SK-N-SH (cell line): ENCODE measurements at regions not wholly inside any gene's neighbourhood (a gene's known extent, or its start where the extent isn't known, plus 50 kb on each side); places are given as distances from the start of the nearest gene placed in this dataset.

Experiments
- CTCF ChIA-PET: fragments of 300-600, 350-600 bp; formaldehyde crosslinking; extraction: SDS; loops from one replicate; lab custom pipeline; 2021; lab: Yijun Ruan, JAX
- POLR2A ChIA-PET: fragments of 350-600 bp; sonication (Branson Sonifier 250); formaldehyde crosslinking; extraction: SDS; loops from one replicate; lab custom pipeline; 2020; ENCODE audit warnings: antibody characterized with exemption, inconsistent platforms; lab: Yijun Ruan, JAX
- DNase-seq: peaks from one replicate; pipeline ENCODE4 v3.0.0; 2012
- H2AFZ ChIP-seq: fragments of 200-600 bp; sonication (generic); 2 replicates; pipeline ENCODE4 v1.8.1; 2016; ENCODE audit warnings: antibody characterized with exemption, mild to moderate bottlenecking, low read depth
- H3F3A ChIP-seq: fragments of 200-600 bp; sonication (generic); replicated peaks from 2 replicates; pipeline ENCODE3; 2016; ENCODE audit warnings: antibody characterized with exemption, mild to moderate bottlenecking; ENCODE audit not compliant: insufficient read depth
- H3K27ac ChIP-seq, 2 experiments: fragments of 200-500 bp in 1 of 2; fragments of 200-600 bp in 1 of 2; sonication (Bioruptor generic) in 1 of 2; sonication (generic), shearing (Covaris generic) in 1 of 2; 2 replicates each; pipeline versions ENCODE4 v1.5.1 to v1.6.1; 2014 to 2016; ENCODE audit warnings: low read depth in 2 of 2, inconsistent platforms in 1 of 2, low read length in 1 of 2, mild to moderate bottlenecking in 1 of 2, mixed read lengths in 1 of 2
- H3K27me3 ChIP-seq: fragments of 200-600 bp; sonication (generic), shearing (Covaris generic); 2 replicates; pipeline ENCODE4 v1.6.1; 2016; ENCODE audit warnings: mixed run types; ENCODE audit not compliant: insufficient read depth
- H3K36me3 ChIP-seq, 2 experiments: fragments of 200-500 bp in 1 of 2; fragments of 200-600 bp in 1 of 2; sonication (Bioruptor generic) in 1 of 2; sonication (generic) in 1 of 2; replicated peaks in 1 of 2; 2 replicates each; pipeline versions ENCODE3 to v1.5.1; 2014 to 2016; ENCODE audit warnings: low read length in 1 of 2, mild to moderate bottlenecking in 1 of 2; ENCODE audit not compliant: insufficient read depth in 2 of 2, control insufficient read depth in 1 of 2
- H3K4me1 ChIP-seq, 2 experiments: fragments of 200-500 bp in 1 of 2; fragments of 200-600 bp in 1 of 2; sonication (Bioruptor generic) in 1 of 2; sonication (generic), shearing (Covaris generic) in 1 of 2; 2 replicates each; pipeline versions ENCODE4 v1.5.1 to v1.6.1; 2014 to 2016; ENCODE audit warnings: low read depth in 1 of 2, low read length in 1 of 2, mixed run types in 1 of 2; ENCODE audit not compliant: insufficient read depth in 2 of 2, control insufficient read depth in 1 of 2
- H3K4me2 ChIP-seq: fragments of 200-600 bp; sonication (generic), shearing (Covaris generic); 2 replicates; pipeline ENCODE4 v1.6.1; 2017; ENCODE audit warnings: mixed run types
- H3K4me3 ChIP-seq, 2 experiments: fragments of 200-500 bp in 1 of 2; fragments of 200-600 bp in 1 of 2; sonication (Bioruptor generic) in 1 of 2; sonication (generic), shearing (Covaris generic) in 1 of 2; 2 replicates each; pipeline versions ENCODE4 v1.5.1 to v1.8.1; 2014 to 2016; ENCODE audit warnings: low read depth in 2 of 2, inconsistent platforms in 1 of 2, low read length in 1 of 2, mild to moderate bottlenecking in 1 of 2, mixed read lengths in 1 of 2, moderate library complexity in 1 of 2
- H3K79me2 ChIP-seq: fragments of 200-600 bp; sonication (generic); 2 replicates; pipeline ENCODE4 v1.8.1; 2017; ENCODE audit warnings: mild to moderate bottlenecking; ENCODE audit not compliant: insufficient read depth
- H3K9ac ChIP-seq: fragments of 200-600 bp; sonication (generic); 2 replicates; pipeline ENCODE4 v1.6.1; 2017; ENCODE audit warnings: mixed run types
- H3K9me2 ChIP-seq: fragments of 200-600 bp; sonication (generic); 2 replicates; pipeline ENCODE4 v1.6.1; 2017; ENCODE audit warnings: mixed run types
- H3K9me3 ChIP-seq: fragments of 200-600 bp; sonication (generic); 2 replicates; pipeline ENCODE4 v1.6.1; 2017; ENCODE audit warnings: mixed run types, mild to moderate bottlenecking, moderate library complexity
- H4K20me1 ChIP-seq: fragments of 200-600 bp; sonication (generic); 2 replicates; pipeline ENCODE4 v1.6.1; 2017; ENCODE audit warnings: mild to moderate bottlenecking, mixed run types; ENCODE audit not compliant: insufficient read depth
- CHD2 ChIP-seq: fragments of 150-350 bp; IDR thresholded peaks from 2 replicates; pipeline ENCODE4 v1.6.1; 2018; ENCODE audit warnings: low read length; ENCODE audit not compliant: partially characterized antibody
- ELF1 ChIP-seq: IDR thresholded peaks from 2 replicates; pipeline ENCODE4 v1.4.0; 2012
- EP300 ChIP-seq, 2 experiments: IDR thresholded peaks; 2 replicates each; pipeline versions ENCODE4 v1.4.0 to v1.6.1; 2012; ENCODE audit warnings: borderline replicate concordance in 1 of 2, low read depth in 1 of 2, low read length in 1 of 2
- EZH2phosphoT487 ChIP-seq: fragments of 200-600 bp; sonication (generic); IDR thresholded peaks from 2 replicates; pipeline ENCODE4 v1.6.1; 2017; ENCODE audit warnings: low read depth, mixed run types, mild to moderate bottlenecking, antibody characterized with exemption, moderate library complexity, borderline replicate concordance
- FOSL2 ChIP-seq: IDR thresholded peaks from 2 replicates; pipeline ENCODE4 v1.4.0; 2012; ENCODE audit warnings: low read depth, mild to moderate bottlenecking, moderate library complexity, borderline replicate concordance
- FOXJ3 ChIP-seq: sonication (generic); formaldehyde crosslinking; IDR thresholded peaks from 2 replicates; pipeline ENCODE4 v1.5.1; 2020; ENCODE audit warnings: mild to moderate bottlenecking, missing genetic modification reagents
- FOXM1 ChIP-seq: IDR thresholded peaks from 2 replicates; pipeline ENCODE4 v1.4.0; 2012; ENCODE audit warnings: low read depth, mild to moderate bottlenecking
- GABPA ChIP-seq: IDR thresholded peaks from 2 replicates; pipeline ENCODE4 v1.4.0; 2012; ENCODE audit warnings: low read depth, mild to moderate bottlenecking
- MEF2A ChIP-seq: IDR thresholded peaks from 2 replicates; pipeline ENCODE4 v1.4.0; 2012; ENCODE audit warnings: low read depth, borderline replicate concordance
- MXI1 ChIP-seq: IDR thresholded peaks from 2 replicates; pipeline ENCODE4 v1.6.1; 2012; ENCODE audit warnings: mild to moderate bottlenecking, low read depth, low read length, improper control_type of control experiment
- NRF1 ChIP-seq: IDR thresholded peaks from 2 replicates; pipeline ENCODE4 v1.6.1; 2012; ENCODE audit warnings: low read depth, mild to moderate bottlenecking, low read length
- RAD21 ChIP-seq: IDR thresholded peaks from 2 replicates; pipeline ENCODE4 v1.6.1; 2012; ENCODE audit warnings: mild to moderate bottlenecking, low read length
- RCOR1 ChIP-seq: fragments of 150-350 bp; IDR thresholded peaks from 2 replicates; pipeline ENCODE4 v1.6.1; 2017; ENCODE audit warnings: antibody characterized with exemption, low read length
- RXRA ChIP-seq: IDR thresholded peaks from 2 replicates; pipeline ENCODE4 v1.4.0; 2012; ENCODE audit warnings: low read depth, mild to moderate bottlenecking, borderline replicate concordance
- SIN3A ChIP-seq: IDR thresholded peaks from 2 replicates; pipeline ENCODE4 v1.6.1; 2012; ENCODE audit warnings: low read depth, mild to moderate bottlenecking, low read length, moderate library complexity, borderline replicate concordance
- SMC3 ChIP-seq: IDR thresholded peaks from 2 replicates; pipeline ENCODE4 v1.6.1; 2012; ENCODE audit warnings: low read depth, low read length, improper control_type of control experiment
- TAF1 ChIP-seq: IDR thresholded peaks from 2 replicates; pipeline ENCODE4 v1.6.1; 2012; ENCODE audit warnings: low read depth, mild to moderate bottlenecking, low read length, moderate library complexity, borderline replicate concordance
- TCF12 ChIP-seq: IDR thresholded peaks from 2 replicates; pipeline ENCODE4 v1.4.0; 2012
- YY1 ChIP-seq: IDR thresholded peaks from 2 replicates; pipeline ENCODE4 v1.4.0; 2012; ENCODE audit warnings: low read depth, mild to moderate bottlenecking
- whole genome bisulfite sequencing: methylation state at CpG from one replicate; pipeline ENCODE4 v1.1.6; 2017; ENCODE audit warnings: low lambda C conversion rate; 5-methylcytosine and 5-hydroxymethylcytosine counted together
- TF ChIP-seq, protein P1 (sequence below): IDR thresholded peaks from 2 replicates; pipeline ENCODE4 v1.4.0; 2012; ENCODE audit warnings: low read depth, borderline replicate concordance
- TF ChIP-seq, protein P2 (sequence below): fragments of 150-350 bp; IDR thresholded peaks from 2 replicates; pipeline ENCODE4 v1.6.1; 2016; ENCODE audit warnings: mild to moderate bottlenecking, low read depth, low read length
- TF ChIP-seq, protein P3 (sequence below): IDR thresholded peaks from 2 replicates; pipeline ENCODE4 v1.4.0; 2012; ENCODE audit warnings: low read depth
- TF ChIP-seq, protein P4 (sequence below): fragments of 150-350 bp; IDR thresholded peaks from 2 replicates; pipeline ENCODE4 v1.6.1; 2017; ENCODE audit warnings: antibody characterized with exemption, low read length, low read depth, borderline replicate concordance

DNA sequence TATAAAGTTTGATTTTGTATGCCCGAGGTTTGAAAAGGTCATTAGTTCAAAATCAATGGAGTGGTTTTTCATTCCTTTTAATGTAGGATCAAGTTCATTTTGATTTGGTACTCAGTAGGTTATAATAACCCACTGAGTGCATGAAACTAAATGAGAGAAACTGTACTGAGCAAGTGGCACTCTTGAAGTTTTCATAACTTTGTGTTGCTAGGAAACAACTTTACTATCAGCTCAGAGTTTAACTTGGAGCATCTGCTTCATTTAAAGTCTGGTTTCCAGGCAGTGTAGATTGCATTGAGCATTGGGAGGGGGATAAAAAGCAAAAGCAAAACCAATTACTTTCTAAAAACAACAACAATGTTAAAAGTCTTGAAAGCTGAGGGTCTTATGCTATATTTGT lies 1361.6 kb upstream of the CHAC2 start:
- no peak overlapping the region for H3K4me3 ChIP-seq
- POLR2A ChIA-PET = no interaction called here
- H3F3A ChIP-seq = no peaks in the 10 kb centered on the region
- no peak for TF ChIP-seq RXRA
- no peaks in the 10 kb centered on the region for H3K9me2 ChIP-seq
- WGBS = 8% methylated on average over 1 of the region's 1 CpG
- H2AFZ ChIP-seq = no peak overlapping the region
- H3K9me3 ChIP-seq = no peaks in the 10 kb centered on the region
- H3K27me3 ChIP-seq = no peaks in the 10 kb centered on the region
- CTCF ChIA-PET = no interaction called here
- no peak overlapping the region for H3K4me2 ChIP-seq
- H3K4me1 ChIP-seq = no peaks in the 10 kb centered on the region
- H3K79me2 ChIP-seq = no peaks in the 10 kb centered on the region
- DNase-seq = no peak
- H3K9ac ChIP-seq = no peak overlapping the region
- no peaks in the 10 kb centered on the region for H4K20me1 ChIP-seq
- H3K27ac ChIP-seq = no peak overlapping the region
- H3K36me3 ChIP-seq = no peaks in the 10 kb centered on the region

DNA sequence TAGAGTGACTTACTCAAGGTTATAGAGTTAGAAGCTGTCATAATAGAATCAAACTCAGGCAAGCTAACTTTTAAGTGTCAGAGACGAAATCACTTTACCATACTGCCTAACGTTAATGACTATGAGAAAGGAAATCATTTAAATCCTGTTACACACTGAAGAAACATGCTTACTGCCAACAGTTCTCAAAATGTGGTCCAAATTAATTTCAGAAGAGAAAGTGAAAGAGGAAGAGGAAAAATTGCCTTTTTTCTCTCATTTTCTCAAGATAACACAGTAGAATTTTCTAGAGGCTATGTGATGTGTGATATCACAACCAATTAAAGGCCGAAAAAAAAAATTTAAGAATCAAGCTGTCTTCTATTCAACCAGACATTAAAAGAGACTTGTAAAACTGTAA lies 1362.7 kb upstream of the CHAC2 start:
- Histone ChIP-seq H3K36me3 (no peaks in the 10 kb centered on the region), H3K9ac (no peak overlapping the region), H3F3A (no peaks in the 10 kb centered on the region), H4K20me1 (no peaks in the 10 kb centered on the region), H3K9me3 (no peaks in the 10 kb centered on the region), H3K4me3 (no peak overlapping the region; a peak in 1 of 4 replicates), H3K4me2 (no peak overlapping the region), H3K79me2 (no peaks in the 10 kb centered on the region), H3K4me1 (no peaks in the 10 kb centered on the region), H3K27me3 (no peaks in the 10 kb centered on the region), H3K9me2 (no peaks in the 10 kb centered on the region), H2AFZ (no peak overlapping the region), H3K27ac (no peak overlapping the region)
- TF ChIP-seq CHD2 (no peak), MXI1 (no peak), FOXJ3 (no peak), TAF1 (no peak), EZH2phosphoT487 (no peak), RCOR1 (no peak), YY1 (no peak), RAD21 (no peak), SMC3 (no peak)
- TF ChIP-seq, protein P1, sequence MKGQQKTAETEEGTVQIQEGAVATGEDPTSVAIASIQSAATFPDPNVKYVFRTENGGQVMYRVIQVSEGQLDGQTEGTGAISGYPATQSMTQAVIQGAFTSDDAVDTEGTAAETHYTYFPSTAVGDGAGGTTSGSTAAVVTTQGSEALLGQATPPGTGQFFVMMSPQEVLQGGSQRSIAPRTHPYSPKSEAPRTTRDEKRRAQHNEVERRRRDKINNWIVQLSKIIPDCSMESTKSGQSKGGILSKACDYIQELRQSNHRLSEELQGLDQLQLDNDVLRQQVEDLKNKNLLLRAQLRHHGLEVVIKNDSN = no peak
- CTCF ChIA-PET = no interaction called here
- 16% methylated on average over 3 of the region's 3 CpGs for WGBS
- POLR2A ChIA-PET = no interaction called here
- no peak for DNase-seq

DNA sequence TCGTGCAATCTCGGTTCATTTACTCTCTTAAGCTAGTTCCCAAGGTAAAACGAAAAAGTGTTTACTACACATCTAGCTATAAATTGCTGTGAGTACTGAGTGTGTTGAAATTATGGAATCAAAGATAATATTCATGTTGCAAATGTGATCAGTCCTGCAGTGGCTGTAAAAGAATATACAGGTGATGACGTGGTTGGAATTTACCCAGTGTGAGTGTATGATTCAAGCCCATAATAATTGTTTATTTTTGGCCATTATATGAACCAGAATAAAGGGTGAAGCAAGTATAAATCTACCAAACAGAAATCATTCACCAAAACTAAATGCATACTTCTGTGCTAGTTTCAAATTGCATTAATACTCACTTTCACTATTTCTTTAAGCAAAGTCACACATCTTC lies 1363.6 kb upstream of the CHAC2 start:
- no peaks in the 10 kb centered on the region for H4K20me1 ChIP-seq
- H2AFZ ChIP-seq = no peak overlapping the region
- H3K4me2 ChIP-seq = no peak overlapping the region
- H3K27ac ChIP-seq = no peak overlapping the region
- H3K9ac ChIP-seq = no peak overlapping the region
- H3K9me3 ChIP-seq = no peaks in the 10 kb centered on the region
- 27% methylated on average over 4 of the region's 4 CpGs for WGBS
- H3K4me1 ChIP-seq = no peaks in the 10 kb centered on the region; a peak in 1 of 4 replicates
- H3K36me3 ChIP-seq = no peaks in the 10 kb centered on the region
- ChIA-PET CTCF (no interaction called here), POLR2A (no interaction called here)
- no peaks in the 10 kb centered on the region for H3K79me2 ChIP-seq
- H3K4me3 ChIP-seq = no peak overlapping the region
- H3K9me2 ChIP-seq = no peaks in the 10 kb centered on the region
- no peaks in the 10 kb centered on the region for H3F3A ChIP-seq
- no peak for DNase-seq
- H3K27me3 ChIP-seq = no peaks in the 10 kb centered on the region
- TF ChIP-seq FOSL2 (no peak), MEF2A (no peak), TCF12 (no peak), SIN3A (no peak), GABPA (no peak), FOXM1 (no peak), ELF1 (no peak), EP300 (IDR thresholded peaks at IDR 0.05; ENCODE audit: borderline replicate concordance in 1 of 2, low read depth in 1 of 2, low read length in 1 of 2) (no peak), MXI1 (no peak), NRF1 (no peak)
- TF ChIP-seq, protein P2, sequence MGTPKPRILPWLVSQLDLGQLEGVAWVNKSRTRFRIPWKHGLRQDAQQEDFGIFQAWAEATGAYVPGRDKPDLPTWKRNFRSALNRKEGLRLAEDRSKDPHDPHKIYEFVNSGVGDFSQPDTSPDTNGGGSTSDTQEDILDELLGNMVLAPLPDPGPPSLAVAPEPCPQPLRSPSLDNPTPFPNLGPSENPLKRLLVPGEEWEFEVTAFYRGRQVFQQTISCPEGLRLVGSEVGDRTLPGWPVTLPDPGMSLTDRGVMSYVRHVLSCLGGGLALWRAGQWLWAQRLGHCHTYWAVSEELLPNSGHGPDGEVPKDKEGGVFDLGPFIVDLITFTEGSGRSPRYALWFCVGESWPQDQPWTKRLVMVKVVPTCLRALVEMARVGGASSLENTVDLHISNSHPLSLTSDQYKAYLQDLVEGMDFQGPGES = no peak
- TF ChIP-seq, protein P3, sequence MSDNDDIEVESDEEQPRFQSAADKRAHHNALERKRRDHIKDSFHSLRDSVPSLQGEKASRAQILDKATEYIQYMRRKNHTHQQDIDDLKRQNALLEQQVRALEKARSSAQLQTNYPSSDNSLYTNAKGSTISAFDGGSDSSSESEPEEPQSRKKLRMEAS = no peak
- TF ChIP-seq, protein P1 = no peak
- TF ChIP-seq, protein P4, sequence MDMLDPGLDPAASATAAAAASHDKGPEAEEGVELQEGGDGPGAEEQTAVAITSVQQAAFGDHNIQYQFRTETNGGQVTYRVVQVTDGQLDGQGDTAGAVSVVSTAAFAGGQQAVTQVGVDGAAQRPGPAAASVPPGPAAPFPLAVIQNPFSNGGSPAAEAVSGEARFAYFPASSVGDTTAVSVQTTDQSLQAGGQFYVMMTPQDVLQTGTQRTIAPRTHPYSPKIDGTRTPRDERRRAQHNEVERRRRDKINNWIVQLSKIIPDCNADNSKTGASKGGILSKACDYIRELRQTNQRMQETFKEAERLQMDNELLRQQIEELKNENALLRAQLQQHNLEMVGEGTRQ = no peak
